PC-3 (cell line): ENCODE measurements at regions not wholly inside any gene's neighbourhood (a gene's known extent, or its start where the extent isn't known, plus 50 kb on each side); places are given as distances from the start of the nearest gene placed in this dataset.

Experiments
- CTCF ChIP-seq: fragments of 300-600 bp; sonication (generic); conservative IDR thresholded peaks from 2 replicates; pipeline ENCODE4 v1.5.1; 2017; ENCODE audit warnings: antibody characterized with exemption, low read depth, mild to moderate bottlenecking, low read length
- EZH2 ChIP-seq: fragments of 300-600 bp; sonication (generic); IDR thresholded peaks from one replicate; pipeline ENCODE4 v1.6.1; 2017; ENCODE audit warnings: antibody characterized with exemption, mild to moderate bottlenecking, low read length; ENCODE audit not compliant: unreplicated experiment
- EZH2phosphoT487 ChIP-seq: fragments of 300-600 bp; sonication (generic); IDR thresholded peaks from 2 replicates; pipeline ENCODE4 v1.6.1; 2018; ENCODE audit warnings: mild to moderate bottlenecking, antibody characterized with exemption, low read length, borderline replicate concordance

- TF ChIP-seq CTCF (no peak), EZH2phosphoT487 (no peak), EZH2 (no peak)
Measured at GRCh38 chr11:70813651-70814050, 415.3 kb downstream of the CTTN start.
